GM12874 (cell line): ENCODE measurements at regions not wholly inside any gene's neighbourhood (a gene's known extent, or its start where the extent isn't known, plus 50 kb on each side); places are given as distances from the start of the nearest gene placed in this dataset.

Experiments
- TF ChIP-seq, protein P1 (sequence below): IDR thresholded peaks from 2 replicates; pipeline ENCODE4 v1.5.1; 2011; ENCODE audit warnings: low read depth, mild to moderate bottlenecking, control low read depth, low read length, moderate library complexity; ENCODE audit not compliant: insufficient read depth

DNA sequence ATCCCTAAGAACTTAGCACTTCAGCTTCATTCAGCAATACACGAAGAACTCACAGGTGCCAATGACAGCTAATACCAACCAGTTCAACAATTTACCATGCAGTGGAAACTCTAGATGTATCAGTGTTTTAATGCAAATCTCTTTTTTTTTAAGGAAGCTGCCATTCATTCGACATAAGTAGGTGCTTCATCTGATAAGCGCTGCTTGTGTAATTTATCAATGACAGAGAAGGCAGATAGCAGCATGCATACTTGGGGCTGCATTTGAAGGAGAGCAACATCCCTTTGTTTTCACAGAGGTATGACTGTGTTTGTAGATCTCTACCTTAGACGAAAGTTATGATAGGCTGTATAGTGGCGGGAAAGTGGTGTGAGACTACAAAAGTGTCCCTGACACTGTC is 977.1 kb downstream of the AACS start:
- TF ChIP-seq, protein P1, sequence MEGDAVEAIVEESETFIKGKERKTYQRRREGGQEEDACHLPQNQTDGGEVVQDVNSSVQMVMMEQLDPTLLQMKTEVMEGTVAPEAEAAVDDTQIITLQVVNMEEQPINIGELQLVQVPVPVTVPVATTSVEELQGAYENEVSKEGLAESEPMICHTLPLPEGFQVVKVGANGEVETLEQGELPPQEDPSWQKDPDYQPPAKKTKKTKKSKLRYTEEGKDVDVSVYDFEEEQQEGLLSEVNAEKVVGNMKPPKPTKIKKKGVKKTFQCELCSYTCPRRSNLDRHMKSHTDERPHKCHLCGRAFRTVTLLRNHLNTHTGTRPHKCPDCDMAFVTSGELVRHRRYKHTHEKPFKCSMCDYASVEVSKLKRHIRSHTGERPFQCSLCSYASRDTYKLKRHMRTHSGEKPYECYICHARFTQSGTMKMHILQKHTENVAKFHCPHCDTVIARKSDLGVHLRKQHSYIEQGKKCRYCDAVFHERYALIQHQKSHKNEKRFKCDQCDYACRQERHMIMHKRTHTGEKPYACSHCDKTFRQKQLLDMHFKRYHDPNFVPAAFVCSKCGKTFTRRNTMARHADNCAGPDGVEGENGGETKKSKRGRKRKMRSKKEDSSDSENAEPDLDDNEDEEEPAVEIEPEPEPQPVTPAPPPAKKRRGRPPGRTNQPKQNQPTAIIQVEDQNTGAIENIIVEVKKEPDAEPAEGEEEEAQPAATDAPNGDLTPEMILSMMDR, result no peak

DNA sequence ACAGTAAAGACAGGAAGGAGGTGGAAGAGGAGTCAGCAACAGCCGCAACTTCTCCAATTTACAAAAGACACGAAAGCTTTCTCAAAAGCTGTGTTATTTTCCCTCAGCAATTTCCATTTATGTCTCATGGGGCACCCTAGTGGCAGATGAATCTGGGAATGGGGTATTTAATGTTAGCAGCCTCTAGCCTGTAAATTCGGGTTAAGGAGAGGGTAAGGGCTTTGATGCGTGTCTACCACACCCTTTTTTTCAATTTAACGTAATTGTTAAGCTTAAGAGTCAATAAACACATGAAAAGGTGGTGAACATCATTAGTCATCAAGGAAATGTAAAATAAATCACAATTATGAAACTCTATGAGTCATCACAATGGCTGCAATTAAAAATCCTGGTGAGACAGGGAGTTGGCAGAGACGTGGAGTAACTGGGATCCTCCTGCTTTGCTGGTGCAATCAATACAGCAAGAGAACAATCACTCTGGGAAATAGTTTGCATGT is 986.4 kb downstream of the AACS start:
- TF ChIP-seq, protein P1, result no peak

DNA sequence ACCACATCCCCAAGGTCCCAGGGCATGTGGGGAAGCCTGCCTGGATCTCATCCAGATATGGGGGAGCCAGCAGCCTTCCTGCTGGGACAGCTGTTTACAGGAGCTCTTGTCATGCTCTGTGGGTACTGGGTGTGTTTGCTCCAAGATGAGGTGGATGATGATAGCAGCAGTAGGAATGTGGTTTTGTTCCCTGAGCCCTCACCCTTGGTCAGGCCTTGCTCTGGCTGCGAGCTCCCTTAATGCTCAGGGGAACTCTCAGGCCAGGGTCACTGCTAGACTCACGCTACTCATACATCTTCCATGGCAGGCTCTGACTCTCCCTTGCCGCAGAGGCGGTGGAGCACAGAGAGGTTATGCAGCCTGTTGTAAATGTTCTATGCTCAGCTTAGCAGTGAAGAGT is 990.3 kb downstream of the AACS start:
- TF ChIP-seq, protein P1, result no peak

DNA sequence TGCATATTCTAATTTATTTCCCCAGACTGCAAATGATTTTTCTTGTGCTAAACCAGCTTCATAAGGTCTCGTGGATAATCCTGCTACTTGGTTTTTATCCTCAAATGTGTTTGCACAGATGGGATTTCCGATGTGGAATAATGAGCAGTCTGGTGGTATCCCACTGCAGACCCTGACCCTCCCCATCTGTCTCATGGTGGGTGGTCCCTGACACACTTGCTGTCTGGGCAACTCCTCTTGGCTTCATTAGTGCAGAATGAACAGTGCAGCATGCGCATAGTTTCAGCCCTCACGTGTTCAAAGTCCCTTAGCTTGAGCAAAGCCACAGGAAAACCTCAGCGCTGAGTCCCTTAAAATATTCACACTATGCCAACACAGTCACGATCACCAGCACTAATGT is 996.5 kb downstream of the AACS start:
- TF ChIP-seq, protein P1, result no peak

DNA sequence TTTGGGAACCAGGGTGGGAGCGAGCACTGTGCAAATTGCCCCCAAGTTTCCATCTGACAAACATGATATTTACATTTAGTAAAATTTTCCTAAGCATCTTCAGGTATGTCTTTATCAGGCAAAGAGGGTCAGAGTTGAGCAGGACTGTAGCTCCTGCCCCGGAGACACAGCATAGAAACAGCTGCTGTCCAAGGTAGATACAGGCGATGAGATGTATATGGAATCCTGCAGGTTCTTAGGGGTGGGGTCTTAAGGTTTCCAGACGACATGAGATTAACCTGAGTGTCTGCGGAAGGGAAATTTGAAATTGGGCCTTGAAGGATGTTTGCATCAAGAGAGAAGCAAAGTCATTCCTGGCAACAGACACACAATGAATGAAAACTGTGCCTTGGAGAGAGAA is 998.8 kb downstream of the AACS start:
- TF ChIP-seq, protein P1, result no peak

DNA sequence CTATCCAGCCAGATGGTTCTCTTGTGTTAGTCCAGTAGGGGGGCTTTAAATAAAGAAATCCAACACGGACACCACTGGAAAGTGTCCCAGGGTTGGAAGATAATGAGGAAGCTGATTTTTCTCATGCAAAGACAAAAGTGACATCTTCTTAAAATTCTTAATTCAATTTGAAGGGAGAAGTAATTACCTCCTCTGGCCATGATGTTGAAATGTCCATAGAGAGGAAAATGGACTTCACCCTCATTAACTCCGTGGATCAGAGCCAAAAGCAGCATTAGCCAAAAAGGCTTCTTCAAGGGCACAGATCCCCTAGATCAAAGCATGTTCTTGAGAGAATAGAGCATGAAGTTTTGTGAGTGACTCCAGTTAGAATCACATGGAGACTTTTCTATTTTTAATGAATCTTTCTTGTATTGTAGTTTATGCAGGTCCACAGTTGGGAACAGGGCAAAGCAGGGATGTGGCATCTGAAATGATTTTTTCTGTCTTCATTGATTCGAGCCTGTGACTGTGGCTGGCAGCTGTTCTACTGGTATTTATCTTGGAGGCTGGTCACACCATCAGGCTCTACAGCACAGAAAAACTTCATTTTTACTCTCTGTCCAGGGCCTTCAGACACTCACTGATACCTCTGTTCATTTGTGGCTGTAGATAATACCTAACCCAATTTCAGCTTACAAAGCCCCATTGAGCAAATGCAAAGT is 1002.5 kb downstream of the AACS start:
- TF ChIP-seq, protein P1, result no peak

DNA sequence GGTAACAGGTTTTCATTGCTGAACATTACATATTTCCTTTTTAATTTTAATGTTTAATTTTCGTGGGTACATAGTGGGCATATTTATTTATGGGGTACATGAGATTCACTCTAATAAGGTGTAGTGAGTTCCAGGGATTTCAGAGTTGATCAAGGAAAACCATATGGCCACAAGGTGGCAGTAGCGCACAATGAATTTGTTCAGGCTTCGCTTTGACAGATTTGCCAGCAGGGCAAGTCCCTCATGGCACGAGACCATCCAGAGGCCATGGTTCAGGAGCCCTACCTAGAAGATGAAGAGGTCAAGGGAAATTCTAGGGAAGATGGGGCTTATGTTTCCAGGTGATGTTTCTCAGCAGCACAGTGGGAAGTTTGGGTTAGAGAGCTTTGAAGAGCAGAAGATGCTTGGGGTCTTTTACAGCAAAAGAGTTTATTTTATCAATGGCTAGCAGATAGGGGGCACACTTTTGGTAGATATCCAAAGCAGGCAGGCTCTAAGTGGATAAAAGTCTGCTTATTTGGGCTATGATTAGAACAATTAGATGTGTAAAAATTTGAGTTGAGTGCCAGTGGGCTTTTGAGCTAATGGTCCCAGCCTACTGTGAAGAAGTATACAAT is 1004.4 kb downstream of the AACS start:
- TF ChIP-seq, protein P1, result peak; percentile 48; the same call in 1 of the 2 replicates
